Natural killer cell (primary cell): ENCODE measurements at regions not wholly inside any gene's neighbourhood (a gene's known extent, or its start where the extent isn't known, plus 50 kb on each side); places are given as distances from the start of the nearest gene placed in this dataset.

Source experiments
- ATAC-seq, 3 donors: fragments of 150-1000 bp in 2 of 3; fragments of 200-7000 bp in 1 of 3; cut with Tn5 transposase; 1 replicate in 1 of 3; 2 replicates in 2 of 3; pipeline ENCODE4 v1.10.0; 2021; ENCODE audit warnings: mild to moderate bottlenecking in 2 of 3, moderate library complexity in 2 of 3
- DNase-seq, 2 donors: peaks; one replicate each; pipeline versions ENCODE4 v3.0.0 to v3.0.0-alpha.2; 2013 to 2021; ENCODE audit warnings: mixed read lengths in 1 of 2
- H3K27ac ChIP-seq: one replicate; pipeline ENCODE4 v1.5.1; 2013; ENCODE audit warnings: mild to moderate bottlenecking, low read length
- H3K27me3 ChIP-seq: one replicate; pipeline ENCODE4 v1.6.1; 2013; ENCODE audit warnings: low read length; ENCODE audit not compliant: control insufficient read depth, insufficient read depth
- H3K36me3 ChIP-seq: one replicate; pipeline ENCODE4 v1.6.1; 2013; ENCODE audit warnings: low read length; ENCODE audit not compliant: control insufficient read depth, insufficient read depth
- H3K4me1 ChIP-seq: one replicate; pipeline ENCODE4 v1.6.1; 2013; ENCODE audit warnings: low read length; ENCODE audit not compliant: control insufficient read depth, insufficient read depth
- H3K4me3 ChIP-seq: one replicate; pipeline ENCODE4 v1.5.1; 2013; ENCODE audit warnings: low read length
- H3K9me3 ChIP-seq: one replicate; pipeline ENCODE4 v1.6.1; 2013; ENCODE audit warnings: low read length; ENCODE audit not compliant: control insufficient read depth, insufficient read depth
- H3K27ac Mint-ChIP-seq, 2 donors: one replicate each; pipeline ENCODE4 v1.8.0; 2022; ENCODE audit warnings: mild to moderate bottlenecking in 2 of 2, mixed read lengths in 2 of 2, moderate library complexity in 1 of 2
- H3K27me3 Mint-ChIP-seq, 2 donors: one replicate each; pipeline ENCODE4 v1.8.0; 2022; ENCODE audit warnings: low read depth in 2 of 2, mixed read lengths in 2 of 2
- H3K36me3 Mint-ChIP-seq: one replicate; pipeline ENCODE4 v1.8.0; 2022; ENCODE audit warnings: mixed read lengths
- H3K4me1 Mint-ChIP-seq, 2 donors: one replicate each; pipeline ENCODE4 v1.8.0; 2022; ENCODE audit warnings: mixed read lengths in 2 of 2
- H3K4me3 Mint-ChIP-seq: one replicate; pipeline ENCODE4 v1.8.0; 2022; ENCODE audit warnings: mild to moderate bottlenecking, moderate library complexity, mixed read lengths
- H3K9me3 Mint-ChIP-seq, 2 donors: one replicate each; pipeline ENCODE4 v1.8.0; 2022; ENCODE audit warnings: mixed read lengths in 2 of 2
- WGBS: methylation state at CpG from one replicate; pipeline ENCODE4 v1.1.7; 2013; ENCODE audit warnings: missing lambda C conversion rate; ENCODE audit not compliant: insufficient coverage; 5-methylcytosine and 5-hydroxymethylcytosine counted together
- intact Hi-C: fragments of 100-400 bp; cut with micrococcal nuclease; formaldehyde crosslinking; loops from one replicate; pipeline ENCODE4 v1.14.2; 2022
- TF ChIP-seq, protein P1 (sequence below): fragments of 200-600 bp; IDR thresholded peaks from one replicate; pipeline ENCODE4 v1.8.0; 2022; ENCODE audit warnings: antibody characterized with exemption

DNA sequence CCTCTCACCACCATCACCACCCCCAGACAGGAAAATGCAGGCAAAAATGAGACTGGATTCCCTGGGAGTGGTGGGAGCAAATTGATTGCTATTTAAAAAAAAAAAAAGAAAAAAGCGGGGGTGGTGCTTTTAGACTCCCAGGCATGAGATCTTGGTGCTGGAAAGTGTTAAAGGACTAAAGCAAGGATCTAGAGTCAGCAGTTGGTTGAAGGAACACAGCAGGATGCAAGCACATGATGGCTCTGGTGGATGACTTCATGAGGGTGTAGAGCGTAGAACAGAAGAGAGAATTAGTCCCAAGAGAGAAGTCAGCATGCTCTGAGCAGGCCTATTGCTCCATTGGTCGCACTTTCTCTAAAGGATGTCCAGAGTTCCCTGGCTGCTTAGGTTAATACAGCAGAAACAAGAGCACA, 183.8 kb upstream of the HMGA2 start:
- TF ChIP-seq, protein P1, sequence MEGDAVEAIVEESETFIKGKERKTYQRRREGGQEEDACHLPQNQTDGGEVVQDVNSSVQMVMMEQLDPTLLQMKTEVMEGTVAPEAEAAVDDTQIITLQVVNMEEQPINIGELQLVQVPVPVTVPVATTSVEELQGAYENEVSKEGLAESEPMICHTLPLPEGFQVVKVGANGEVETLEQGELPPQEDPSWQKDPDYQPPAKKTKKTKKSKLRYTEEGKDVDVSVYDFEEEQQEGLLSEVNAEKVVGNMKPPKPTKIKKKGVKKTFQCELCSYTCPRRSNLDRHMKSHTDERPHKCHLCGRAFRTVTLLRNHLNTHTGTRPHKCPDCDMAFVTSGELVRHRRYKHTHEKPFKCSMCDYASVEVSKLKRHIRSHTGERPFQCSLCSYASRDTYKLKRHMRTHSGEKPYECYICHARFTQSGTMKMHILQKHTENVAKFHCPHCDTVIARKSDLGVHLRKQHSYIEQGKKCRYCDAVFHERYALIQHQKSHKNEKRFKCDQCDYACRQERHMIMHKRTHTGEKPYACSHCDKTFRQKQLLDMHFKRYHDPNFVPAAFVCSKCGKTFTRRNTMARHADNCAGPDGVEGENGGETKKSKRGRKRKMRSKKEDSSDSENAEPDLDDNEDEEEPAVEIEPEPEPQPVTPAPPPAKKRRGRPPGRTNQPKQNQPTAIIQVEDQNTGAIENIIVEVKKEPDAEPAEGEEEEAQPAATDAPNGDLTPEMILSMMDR: no peak
- Mint-ChIP-seq H3K4me3 (no peak overlapping the region), H3K27me3 (peaks cover 8 to 30% of the 10 kb centered on the region in 2 donors), H3K27ac (no peak overlapping the region), H3K36me3 (no peaks in the 10 kb centered on the region), H3K4me1 (no peaks in the 10 kb centered on the region), H3K9me3 (no peaks in the 10 kb centered on the region)
- no peaks in the 10 kb centered on the region for H3K36me3 ChIP-seq
- H3K27ac ChIP-seq: no peak overlapping the region
- 93% methylated on average over 3 of the region's 3 CpGs for whole genome bisulfite sequencing
- intact Hi-C loops: no loop called here
- no peak for ATAC-seq
- no peak for DNase-seq
- no peaks in the 10 kb centered on the region for H3K27me3 ChIP-seq
- H3K4me3 ChIP-seq: no peak overlapping the region
- H3K4me1 ChIP-seq: no peaks in the 10 kb centered on the region
- no peaks in the 10 kb centered on the region for H3K9me3 ChIP-seq

DNA sequence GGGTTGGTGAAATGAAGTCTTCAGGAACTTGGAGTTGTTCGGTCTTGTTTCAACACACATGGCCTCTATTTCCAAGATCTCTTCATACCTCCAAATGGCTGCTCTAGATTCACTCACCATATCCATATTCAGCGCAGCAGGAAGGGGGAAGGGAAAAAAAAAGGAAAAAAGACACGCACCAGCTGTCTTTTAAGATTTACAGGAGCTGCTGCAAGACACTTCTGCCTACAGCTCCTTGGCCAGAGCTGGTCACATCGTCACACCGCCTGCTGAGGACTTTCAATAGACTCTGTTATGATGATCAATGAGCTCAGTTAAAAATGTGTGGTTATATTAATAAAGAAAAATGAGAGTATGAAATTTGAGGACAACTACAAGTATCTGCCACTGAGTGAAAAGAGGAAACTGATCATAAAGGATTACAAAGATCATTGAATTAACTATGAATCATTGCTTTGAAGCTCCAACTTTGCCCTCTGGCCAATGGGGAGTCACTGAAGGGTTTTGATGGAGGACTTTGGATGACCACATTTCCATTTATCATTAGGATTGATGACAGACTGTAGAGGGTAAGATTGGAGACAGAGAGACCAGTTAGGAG, 182.1 kb upstream of the HMGA2 start:
- Histone ChIP-seq H3K9me3 (no peaks in the 10 kb centered on the region), H3K4me3 (no peak overlapping the region), H3K27ac (no peak overlapping the region), H3K4me1 (no peaks in the 10 kb centered on the region), H3K36me3 (no peaks in the 10 kb centered on the region), H3K27me3 (no peaks in the 10 kb centered on the region)
- H3K9me3 Mint-ChIP-seq: no peaks in the 10 kb centered on the region
- DNase-seq (no peak), ATAC-seq (no peak)
- intact Hi-C loops: no loop called here
- TF ChIP-seq, protein P1: no peak
- no peaks in the 10 kb centered on the region for H3K4me1 Mint-ChIP-seq
- 88% methylated on average over 4 of the region's 5 CpGs for WGBS
- H3K4me3 Mint-ChIP-seq: no peak overlapping the region
- H3K36me3 Mint-ChIP-seq: no peaks in the 10 kb centered on the region
- H3K27me3 Mint-ChIP-seq: peaks cover 5 to 30% of the 10 kb centered on the region in 2 donors
- no peak overlapping the region for H3K27ac Mint-ChIP-seq

DNA sequence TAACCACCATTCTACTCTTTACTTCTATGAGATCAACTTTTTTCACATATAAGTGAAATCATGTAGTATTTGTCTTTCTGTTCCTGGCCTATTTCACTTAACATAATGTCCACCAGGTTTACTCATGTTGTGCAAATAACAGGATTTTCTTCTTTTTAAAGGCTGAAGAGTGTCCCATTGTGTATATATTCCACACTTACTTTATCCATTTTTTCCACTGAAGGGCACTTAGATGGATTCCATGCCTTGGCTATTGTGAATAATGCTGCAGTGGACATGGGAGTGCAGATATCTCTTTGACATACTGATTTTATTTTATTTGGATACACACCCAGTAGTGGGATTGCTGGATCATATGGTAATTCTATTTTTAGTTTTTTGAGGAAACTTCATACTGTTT, 181.1 kb upstream of the HMGA2 start:
- TF ChIP-seq, protein P1: no peak
- H3K9me3 ChIP-seq: no peaks in the 10 kb centered on the region
- H3K4me3 Mint-ChIP-seq: no peak overlapping the region
- no peaks in the 10 kb centered on the region for H3K4me1 ChIP-seq
- no peaks in the 10 kb centered on the region for H3K27me3 ChIP-seq
- H3K36me3 ChIP-seq: no peaks in the 10 kb centered on the region
- H3K27me3 Mint-ChIP-seq: peaks cover 5 to 30% of the 10 kb centered on the region in 2 donors
- no peak for ATAC-seq
- H3K4me1 Mint-ChIP-seq: no peaks in the 10 kb centered on the region
- no peak overlapping the region for H3K27ac Mint-ChIP-seq
- H3K4me3 ChIP-seq: no peak overlapping the region
- H3K27ac ChIP-seq: no peak overlapping the region
- DNase-seq: no peak
- intact Hi-C loops: no loop called here
- H3K9me3 Mint-ChIP-seq: no peaks in the 10 kb centered on the region
- H3K36me3 Mint-ChIP-seq: no peaks in the 10 kb centered on the region
